HG03354 (cell line): ENCODE measurements at regions not wholly inside any gene's neighbourhood (a gene's known extent, or its start where the extent isn't known, plus 50 kb on each side); places are given as distances from the start of the nearest gene placed in this dataset.

Experiments
- ATAC-seq: cut with Tn5 transposase; IDR thresholded peaks from one replicate; pipeline ENCODE4 v1.9.1; 2021; ENCODE audit warnings: mild to moderate bottlenecking; ENCODE audit not compliant: unreplicated experiment, poor library complexity, severe bottlenecking

DNA sequence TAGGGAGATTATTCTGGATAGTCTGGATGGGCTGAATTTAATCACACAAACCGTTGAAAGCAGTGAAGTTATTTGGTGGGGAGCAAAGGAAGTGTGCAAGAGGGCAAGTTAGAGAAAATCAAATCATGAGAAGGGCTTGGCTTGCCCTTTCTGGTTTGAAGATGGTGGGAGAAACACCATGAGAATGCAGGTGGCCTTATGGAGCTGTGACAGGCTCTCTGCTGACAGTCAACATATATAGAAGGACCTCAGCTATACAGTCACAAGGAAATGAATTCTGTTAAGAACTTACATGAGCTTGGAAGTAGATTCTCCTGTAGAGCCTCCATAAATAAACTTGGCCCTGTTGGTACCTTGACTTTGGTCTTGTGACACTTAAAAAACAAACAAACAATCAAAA is 72.3 kb downstream of the GMNC start:
- no peak for ATAC-seq

DNA sequence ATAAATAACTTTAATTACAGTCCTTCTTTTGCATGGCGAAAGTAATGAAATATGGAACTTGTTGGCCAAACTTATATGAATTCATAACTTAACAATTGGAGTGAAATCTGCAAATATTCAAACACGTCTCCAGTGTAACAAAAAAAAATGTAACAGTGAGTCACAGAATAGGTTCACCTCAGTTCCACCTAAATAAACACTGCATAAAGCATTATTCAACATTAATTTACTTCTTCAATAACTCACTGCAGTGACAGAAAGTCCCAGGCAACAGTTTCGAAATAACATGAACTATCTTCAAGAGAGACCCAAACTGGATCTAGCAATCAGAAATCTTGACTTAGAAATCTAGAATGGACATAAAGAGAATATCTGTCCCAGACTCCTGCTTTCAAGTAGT is 75.6 kb downstream of the GMNC start:
- ATAC-seq: no peak

DNA sequence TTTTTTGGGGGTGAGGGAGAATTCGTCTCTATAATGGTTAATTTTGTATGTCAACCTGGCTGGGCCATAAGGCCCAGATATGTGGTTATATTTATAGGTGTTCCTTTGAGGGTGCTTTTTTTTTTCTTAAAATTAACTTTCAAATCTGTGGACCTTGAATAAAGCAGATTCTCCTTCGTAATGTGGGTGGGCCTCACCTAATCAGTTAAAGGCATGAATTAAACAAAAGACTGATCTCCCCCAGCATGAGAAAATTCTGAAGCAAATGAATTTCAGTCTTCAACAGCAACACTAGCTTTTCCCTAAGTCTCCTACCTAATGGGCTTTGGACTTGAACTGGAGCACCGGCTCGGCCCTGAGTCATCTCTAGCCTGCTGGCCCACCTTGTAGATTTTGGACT is 77.4 kb downstream of the GMNC start:
- no peak for ATAC-seq

DNA sequence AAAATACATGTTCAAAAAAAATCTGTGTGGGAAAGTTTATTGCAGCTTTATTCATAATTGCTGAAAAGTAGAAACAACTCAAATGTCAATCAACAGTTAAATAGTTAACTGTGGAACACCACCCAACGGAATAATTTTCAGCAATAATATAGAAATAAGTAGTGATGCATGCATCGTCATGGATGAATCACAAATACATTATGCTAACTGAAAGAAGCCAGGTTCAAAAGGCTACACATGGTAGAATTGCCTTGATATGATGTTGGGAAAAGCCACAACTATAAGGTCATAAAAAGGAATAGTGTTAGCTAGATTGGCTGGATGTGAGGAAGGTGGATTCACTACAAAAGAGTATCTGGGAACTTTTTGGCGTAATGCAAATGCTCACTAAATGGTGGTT is 82.0 kb downstream of the GMNC start:
- no peak for ATAC-seq

DNA sequence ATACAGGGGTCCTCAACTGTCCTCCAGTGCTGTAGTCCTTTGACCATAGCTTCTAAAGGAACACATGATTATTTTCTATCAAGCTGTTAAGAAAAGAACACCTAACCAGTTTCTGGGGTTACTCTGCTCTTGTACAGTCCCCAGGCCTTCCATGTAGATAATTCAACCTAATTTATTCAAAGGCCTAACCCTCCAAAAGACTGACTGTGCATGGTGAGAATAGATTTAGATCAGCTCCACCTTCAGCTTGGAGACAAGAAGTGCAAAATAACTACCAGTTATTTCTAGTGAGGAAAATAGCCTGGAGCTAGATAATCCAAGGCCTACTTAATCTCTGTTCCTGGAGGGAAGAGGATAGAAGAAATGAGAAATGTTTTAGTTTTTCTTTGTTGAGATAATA is 87.9 kb downstream of the GMNC start:
- no peak for ATAC-seq

DNA sequence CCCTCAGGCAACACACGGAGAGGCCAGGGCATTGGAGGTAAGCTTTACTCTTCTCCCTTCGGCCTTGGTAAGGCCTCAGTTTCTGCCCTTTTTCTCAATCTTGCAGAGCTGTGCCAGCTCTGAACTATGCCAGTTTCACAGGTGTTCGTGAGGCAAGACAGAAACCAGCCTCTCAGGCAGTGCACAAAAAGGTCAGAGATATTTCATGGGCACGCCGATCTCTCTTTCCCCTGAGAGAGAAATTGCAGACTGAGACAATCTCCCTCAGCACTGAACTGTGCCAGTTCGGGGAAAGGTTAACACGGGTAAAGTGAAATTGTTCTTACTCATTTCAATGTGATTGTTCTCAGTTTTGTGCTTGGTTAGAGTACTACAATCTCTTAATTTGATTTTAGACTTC is 88.5 kb downstream of the GMNC start:
- no peak for ATAC-seq

DNA sequence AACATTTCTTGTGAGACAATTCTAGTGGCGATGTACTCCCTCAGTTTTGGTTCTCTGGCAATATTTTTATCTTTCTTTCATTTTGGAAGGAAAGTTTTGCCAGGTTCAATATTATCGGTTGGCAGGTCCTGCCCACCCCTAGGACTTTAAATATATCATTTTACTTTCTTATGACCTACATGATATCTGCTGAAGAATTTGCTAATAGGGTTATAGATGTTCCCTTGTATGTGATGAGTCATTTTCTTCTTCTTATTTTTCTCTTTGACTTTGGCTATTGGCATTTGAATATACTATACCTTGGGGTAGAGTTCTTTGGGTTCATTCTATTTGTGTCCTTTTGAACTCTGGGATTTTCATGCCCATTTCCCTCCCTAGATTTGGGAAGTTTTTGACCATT is 89.7 kb downstream of the GMNC start:
- no peak for ATAC-seq

DNA sequence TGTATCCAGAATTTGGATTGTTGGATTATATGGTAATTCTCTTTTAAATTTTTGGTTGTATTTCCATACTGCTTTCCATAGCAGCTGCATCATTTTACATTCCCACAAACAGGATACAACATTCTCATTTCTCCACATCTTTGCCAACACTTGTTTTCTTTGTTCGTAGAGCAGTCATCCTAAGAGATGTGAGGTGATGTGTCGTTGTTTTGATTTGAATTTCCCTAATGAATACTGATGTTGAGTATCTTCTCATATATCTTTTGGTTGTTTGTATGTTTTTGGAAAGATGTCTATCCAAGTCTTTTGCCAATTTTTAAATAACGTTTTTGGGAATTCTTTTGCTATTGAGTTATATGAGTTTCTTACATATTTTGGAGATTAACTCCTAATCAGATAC is 93.6 kb downstream of the GMNC start:
- no peak for ATAC-seq

DNA sequence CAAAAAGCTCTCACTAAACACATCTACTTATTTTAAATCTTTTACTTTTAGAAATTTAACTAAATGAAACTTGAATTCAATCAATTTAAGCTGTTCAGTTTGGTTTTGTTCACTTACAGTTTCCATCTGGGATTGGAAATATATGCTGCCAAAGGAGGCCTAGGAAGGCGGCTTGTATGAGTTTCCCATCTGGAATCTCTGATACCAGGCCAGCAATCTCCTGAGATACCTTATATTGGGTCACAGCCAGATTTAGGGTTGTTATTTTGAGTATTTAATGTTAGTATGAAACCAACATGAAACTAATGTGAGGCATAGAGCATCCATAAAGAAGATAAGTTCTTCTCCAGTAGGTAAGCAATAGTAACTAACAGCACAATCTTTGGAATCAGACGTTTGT is 94.6 kb downstream of the GMNC start:
- ATAC-seq: no peak

DNA sequence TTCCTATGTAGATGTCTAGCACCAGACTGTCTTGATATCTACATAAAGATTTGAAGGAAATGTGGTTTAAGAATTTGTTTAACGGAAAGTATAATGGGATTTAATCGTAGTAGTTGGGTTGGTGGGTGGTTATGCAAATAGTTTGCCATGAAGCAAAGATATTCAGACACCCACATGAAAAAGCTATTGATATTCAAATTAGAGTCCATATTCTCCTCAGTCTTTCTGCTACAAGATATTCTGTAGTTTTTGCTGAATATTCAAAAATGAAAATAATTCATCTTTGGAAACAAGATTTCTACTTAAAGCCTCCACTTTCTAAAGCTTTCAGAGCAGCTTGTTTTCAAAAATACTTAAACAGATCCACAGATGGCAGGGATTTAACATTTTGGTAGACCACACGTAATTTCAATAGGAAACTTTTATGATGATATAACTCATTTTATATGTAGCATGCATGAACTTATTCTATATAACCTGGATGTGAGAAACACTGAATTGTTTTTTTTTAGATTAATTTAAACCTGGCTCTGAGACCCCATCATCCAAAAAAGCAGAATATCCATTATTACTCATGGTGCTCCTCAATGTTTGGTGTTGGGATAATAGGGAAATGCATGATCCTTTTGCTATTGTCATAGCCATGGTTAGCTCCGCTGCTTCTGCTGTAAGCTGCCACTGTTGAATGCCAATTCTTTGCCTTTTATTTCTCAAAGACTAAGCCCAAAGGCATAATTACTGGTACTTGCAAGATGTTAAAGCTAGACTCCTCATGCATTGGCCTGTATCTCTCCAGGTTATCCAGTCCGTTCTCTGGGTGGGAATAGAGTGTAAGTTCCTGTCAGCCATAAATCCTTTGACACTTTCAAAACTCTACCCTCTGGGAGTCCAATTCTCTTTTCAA is 98.0 kb downstream of the GMNC start:
- ATAC-seq: no peak

DNA sequence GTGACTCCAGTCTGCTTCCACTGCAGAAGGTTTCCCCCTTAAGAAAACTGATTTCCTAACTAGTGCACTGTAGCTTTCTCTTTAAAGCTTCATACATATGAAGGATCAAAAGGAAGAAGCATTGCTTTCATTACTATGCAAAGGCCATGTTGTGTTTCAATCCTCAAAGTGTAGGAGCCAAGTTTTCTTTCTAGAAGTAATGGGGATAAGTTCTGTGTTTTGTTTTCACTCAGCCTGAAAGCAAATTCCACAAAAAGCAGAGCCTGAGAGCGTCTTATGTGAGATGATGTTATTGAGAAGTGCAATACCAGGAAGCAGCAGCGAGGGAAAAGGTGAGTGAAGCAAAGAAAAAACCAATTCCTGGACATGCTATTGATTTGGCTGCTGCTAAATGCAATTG is 99.7 kb downstream of the GMNC start:
- ATAC-seq: no peak

DNA sequence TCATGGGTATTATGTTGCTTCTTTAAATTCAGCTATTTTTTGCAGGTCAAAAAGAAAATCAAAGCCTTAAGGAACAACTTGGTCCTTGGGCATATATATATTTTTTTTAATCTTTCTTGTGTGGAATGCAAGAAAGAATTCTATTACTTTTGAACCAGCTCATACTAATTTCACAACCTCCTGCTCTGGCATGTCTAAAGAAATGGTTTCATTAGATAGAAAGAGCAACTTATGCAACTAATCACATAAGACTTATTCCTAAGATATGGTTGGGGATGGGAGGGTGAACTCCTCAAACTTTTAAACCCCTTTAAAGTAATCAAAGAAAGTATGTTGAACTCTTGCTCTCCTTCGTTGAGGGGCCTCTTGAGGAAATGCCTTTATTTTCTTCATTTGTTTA is 114.9 kb downstream of the GMNC start:
- no peak for ATAC-seq

DNA sequence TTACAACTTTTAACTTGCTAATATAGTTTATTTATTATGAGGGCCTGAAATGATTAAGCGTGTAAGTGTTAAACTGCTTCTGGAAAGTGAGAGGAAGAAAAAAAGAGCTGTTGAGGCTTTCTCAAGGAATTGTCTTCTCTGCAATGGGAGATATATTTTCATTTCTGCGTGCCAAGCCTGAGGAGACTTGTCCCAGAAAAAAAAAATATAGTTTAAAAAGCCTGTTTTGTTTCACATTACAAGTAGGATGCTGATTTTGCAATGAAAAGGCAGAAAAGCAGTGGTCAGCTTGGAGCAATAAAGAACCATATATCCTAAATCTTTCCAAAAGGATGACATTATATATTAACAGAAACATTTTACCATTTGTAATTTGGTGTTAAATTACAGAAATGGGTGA is 115.5 kb downstream of the GMNC start:
- no peak for ATAC-seq

DNA sequence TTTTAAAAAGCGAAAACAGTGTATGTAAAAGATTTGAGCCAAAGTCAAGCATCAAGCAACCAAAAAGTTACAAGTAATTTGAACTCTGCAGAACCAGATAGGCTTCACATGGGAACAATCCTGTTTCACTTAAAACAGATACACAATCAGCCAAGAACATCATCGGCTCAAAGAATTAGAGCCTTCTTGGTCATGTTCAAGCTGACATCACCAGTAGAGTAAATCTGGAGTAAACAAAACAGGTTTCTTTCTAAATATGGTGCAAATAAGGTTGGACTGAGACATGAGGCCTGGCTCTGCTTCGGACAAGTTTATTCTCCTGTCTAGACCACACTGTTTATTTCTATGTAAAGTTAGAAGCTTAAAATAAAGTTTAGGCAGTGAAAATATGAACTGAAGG is 116.0 kb downstream of the GMNC start:
- no peak for ATAC-seq

DNA sequence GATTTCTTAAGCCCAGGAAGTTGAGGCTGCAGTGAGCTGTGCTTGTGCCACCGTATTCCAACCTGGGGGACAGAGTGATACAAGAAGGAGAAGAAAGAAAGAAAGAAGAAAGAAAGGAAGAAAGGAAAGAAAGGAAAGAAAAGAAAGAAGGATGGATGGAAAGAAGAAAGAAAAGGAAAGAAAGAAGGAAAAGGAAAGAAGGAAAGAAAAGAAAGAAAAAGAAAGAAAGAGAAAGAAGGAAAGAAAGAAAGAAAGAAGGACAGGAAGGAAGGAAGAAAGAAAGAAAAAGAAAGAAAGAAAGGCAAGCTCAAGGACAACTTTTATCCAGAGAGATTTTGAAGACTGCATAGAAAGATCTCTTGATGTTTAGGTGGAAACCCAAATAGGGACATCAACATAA is 120.7 kb downstream of the GMNC start:
- no peak for ATAC-seq

DNA sequence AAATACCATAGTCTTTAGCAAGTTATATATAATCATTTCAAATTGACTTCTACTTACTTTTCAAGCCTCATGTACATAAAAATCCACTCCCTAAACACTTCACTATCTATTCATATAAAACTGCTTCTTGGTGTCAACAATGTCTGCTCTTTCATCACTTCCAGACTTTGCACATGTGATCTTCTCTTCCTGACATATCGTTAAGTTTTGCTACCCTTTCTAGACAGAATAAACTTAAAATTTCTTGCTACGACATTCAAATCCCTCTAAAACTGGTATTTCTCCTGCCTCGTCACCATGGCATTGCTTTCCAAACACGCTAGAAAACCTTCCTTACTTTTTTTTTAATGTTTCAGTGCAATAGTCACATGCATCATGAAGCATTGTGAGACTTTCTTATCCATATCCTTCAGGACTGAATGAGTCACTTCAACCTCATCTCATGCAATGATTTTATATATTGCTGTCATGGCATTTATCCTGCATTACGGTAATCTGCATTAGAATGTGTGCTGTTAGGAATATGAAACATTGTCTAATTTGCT is 122.8 kb downstream of the GMNC start:
- ATAC-seq: no peak

DNA sequence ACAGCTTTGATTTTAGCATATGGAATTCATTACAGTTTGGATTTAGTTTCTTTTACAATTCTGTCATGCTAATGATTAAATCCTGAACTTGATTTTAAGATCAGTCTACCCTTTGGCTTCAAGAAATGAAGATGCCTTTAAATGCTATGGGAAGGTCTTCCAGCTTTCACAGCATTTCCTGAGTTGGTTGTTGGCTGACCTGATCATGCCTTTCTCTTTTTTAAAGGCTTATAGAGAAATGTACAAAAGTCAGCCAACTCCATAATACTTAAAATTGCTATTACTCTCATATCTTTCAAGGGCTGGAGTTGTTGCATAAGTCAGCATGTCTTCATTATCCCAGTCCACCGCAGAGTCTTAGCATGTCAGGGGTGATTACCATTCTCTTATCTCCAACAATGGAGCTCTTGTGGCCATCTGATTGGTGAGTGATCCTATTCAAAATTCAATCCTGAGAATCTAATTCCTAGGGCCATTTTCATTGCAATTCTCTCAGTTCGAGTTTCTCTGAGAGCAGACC is 123.8 kb downstream of the GMNC start:
- ATAC-seq: no peak

DNA sequence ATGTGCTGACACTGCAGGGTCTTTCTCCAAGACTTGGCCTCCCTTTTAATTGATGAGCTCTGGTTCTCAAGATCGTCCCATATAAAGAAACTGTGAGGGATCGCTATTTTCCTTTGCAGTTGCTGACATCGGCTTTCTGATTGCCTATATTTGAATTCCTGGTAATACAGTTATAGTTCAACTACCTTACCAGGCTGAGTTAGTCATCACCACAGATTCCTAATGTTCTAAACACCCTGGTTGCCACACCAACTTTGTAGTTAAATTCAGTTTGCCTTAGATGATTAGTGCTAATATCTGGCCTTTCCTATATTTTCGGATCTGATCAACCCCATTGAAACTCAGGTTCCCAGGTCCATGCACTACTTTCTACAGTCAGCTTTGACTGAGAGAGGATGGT is 125.0 kb downstream of the GMNC start:
- ATAC-seq: no peak

DNA sequence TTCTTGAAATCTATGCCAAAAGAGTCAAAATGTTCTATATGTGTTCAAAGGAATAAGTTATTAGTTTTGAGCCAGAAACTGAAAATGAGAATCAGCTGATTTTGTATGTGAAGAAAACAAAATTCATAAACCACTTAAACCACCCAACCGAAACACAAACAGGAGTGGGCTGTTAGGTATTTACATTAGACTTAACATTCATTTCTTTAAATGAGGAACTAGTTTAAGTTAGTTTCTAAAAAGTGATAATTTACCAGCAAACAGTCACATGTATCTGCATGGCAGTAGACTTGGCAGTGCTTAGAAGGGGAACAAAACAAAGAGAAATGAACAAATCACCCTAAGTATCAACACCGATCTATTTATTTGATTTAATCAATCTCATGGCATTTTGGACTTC is 128.0 kb downstream of the GMNC start:
- no peak for ATAC-seq

DNA sequence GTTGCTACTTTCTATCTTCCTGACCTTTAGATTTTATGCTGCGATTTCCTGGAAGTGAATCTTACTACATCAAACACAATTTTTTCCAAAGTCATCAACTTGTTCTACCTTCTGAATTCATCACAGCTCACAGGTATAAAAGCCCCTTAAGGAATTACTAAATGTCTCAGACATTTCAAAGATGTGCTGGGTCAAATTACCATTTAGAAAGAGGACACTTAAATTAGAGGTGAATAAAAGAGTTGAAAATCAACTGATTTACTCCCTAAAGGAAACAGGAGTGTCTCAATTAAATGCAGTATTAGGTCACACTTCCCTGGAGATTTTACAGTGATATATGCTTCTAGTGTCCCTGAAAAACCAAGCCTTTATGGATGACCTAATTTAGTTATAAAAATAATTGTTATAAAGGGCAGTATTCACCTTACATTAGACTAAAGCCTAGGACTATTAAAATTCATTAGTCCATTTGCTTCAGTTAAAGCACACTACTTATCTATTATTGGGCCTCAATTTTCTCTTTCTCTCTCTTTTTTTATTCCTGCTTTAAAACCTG is 128.8 kb downstream of the GMNC start:
- no peak for ATAC-seq

DNA sequence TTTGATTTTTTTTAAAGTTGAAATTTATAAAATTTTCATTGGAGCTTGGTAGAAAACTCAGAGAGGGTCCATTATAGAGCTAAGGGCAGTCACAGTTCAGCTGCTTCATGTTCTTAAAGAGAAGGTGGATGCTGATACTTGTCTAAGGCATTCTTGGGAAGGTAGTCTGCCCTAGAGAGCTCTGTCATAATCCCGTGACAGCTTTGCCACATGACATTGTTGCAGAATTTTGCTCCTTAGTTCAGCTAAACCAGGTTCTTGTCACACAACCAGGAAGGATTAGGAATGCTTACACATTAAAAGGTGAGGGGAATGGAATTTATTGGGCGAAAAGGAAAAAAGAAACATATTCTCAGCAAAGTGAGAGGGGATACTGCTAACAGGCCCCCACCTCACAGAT is 130.9 kb downstream of the GMNC start:
- no peak for ATAC-seq
